Neural crest cell (in vitro differentiated cells): ENCODE measurements at regions not wholly inside any gene's neighbourhood (a gene's known extent, or its start where the extent isn't known, plus 50 kb on each side); places are given as distances from the start of the nearest gene placed in this dataset.

Experiments used
- DNase-seq: peaks from one replicate; pipeline ENCODE4 v3.0.0; 2021; ENCODE audit warnings: low read depth, mixed read lengths, low spot score
- H3K27ac Mint-ChIP-seq: one replicate; pipeline ENCODE4 v1.8.0; 2021; ENCODE audit warnings: mild to moderate bottlenecking, mixed read lengths; ENCODE audit not compliant: unreplicated experiment
- H3K27me3 Mint-ChIP-seq: 2 replicates; pipeline ENCODE4 v1.8.0; 2021; ENCODE audit warnings: low read depth, mild to moderate bottlenecking, mixed read lengths
- H3K36me3 Mint-ChIP-seq: 2 replicates; pipeline ENCODE4 v1.8.0; 2021; ENCODE audit warnings: low read depth, mild to moderate bottlenecking, mixed read lengths
- H3K4me1 Mint-ChIP-seq: 2 replicates; pipeline ENCODE4 v1.8.0; 2021; ENCODE audit warnings: mixed read lengths
- H3K4me3 Mint-ChIP-seq: one replicate; pipeline ENCODE4 v1.8.0; 2021; ENCODE audit warnings: mild to moderate bottlenecking, mixed read lengths
- H3K9me3 Mint-ChIP-seq: 2 replicates; pipeline ENCODE4 v1.8.0; 2021; ENCODE audit warnings: mixed read lengths
- TF ChIP-seq, protein P1 (sequence below): fragments of 200-600 bp; sonication (generic); conservative IDR thresholded peaks from 2 replicates; pipeline ENCODE4 v1.5.0; 2021; ENCODE audit warnings: antibody characterized with exemption, mild to moderate bottlenecking

DNA sequence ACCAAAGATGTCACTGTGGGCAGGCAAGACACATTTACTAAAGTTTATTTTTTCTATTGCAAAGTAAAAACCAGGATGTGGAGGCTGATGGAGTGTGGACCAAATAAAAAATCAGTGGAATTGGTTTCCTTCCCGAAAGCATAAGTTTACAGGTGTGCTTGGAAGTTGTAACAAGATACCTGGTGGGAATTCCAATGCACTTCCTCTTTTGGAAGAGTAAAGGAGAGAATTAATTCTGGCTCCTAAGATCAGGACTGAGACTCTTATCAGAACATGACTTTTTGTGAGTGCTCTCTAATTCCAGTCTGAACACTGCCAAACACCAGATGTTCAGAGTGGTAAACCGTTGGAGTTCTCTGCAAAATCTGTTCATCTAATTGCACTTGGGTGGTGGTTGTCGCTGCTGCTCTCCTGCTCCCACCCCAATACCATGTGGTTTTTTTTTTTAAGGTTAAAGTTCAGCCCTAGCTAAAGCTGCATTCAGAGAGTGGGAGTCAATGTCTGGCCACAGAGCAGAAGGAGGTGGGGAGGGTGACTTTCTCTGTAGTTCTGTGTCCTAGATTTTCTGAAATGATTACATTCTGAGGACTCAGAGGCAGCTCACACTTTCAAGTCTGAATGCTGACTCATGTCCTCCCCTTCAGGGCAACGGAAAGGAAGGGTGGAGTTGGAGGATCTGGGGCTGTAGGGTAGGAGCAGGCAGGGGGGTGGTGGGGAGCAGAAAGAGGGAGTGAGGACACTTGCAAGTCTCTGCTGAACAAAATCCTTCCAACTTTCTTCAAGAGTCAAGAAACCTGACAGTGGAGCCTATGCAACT, 275.8 kb upstream of the PRDM1 start:
- peak overlapping the region; percentile 88 for H3K27ac Mint-ChIP-seq
- H3K4me3 Mint-ChIP-seq: no peak overlapping the region
- no peaks in the 10 kb centered on the region for H3K27me3 Mint-ChIP-seq
- no peaks in the 10 kb centered on the region for H3K36me3 Mint-ChIP-seq
- no peak for DNase-seq
- H3K9me3 Mint-ChIP-seq: peaks cover 12% of the 10 kb centered on the region
- H3K4me1 Mint-ChIP-seq: peaks cover 15% of the 10 kb centered on the region
- TF ChIP-seq, protein P1, sequence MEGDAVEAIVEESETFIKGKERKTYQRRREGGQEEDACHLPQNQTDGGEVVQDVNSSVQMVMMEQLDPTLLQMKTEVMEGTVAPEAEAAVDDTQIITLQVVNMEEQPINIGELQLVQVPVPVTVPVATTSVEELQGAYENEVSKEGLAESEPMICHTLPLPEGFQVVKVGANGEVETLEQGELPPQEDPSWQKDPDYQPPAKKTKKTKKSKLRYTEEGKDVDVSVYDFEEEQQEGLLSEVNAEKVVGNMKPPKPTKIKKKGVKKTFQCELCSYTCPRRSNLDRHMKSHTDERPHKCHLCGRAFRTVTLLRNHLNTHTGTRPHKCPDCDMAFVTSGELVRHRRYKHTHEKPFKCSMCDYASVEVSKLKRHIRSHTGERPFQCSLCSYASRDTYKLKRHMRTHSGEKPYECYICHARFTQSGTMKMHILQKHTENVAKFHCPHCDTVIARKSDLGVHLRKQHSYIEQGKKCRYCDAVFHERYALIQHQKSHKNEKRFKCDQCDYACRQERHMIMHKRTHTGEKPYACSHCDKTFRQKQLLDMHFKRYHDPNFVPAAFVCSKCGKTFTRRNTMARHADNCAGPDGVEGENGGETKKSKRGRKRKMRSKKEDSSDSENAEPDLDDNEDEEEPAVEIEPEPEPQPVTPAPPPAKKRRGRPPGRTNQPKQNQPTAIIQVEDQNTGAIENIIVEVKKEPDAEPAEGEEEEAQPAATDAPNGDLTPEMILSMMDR: no peak

DNA sequence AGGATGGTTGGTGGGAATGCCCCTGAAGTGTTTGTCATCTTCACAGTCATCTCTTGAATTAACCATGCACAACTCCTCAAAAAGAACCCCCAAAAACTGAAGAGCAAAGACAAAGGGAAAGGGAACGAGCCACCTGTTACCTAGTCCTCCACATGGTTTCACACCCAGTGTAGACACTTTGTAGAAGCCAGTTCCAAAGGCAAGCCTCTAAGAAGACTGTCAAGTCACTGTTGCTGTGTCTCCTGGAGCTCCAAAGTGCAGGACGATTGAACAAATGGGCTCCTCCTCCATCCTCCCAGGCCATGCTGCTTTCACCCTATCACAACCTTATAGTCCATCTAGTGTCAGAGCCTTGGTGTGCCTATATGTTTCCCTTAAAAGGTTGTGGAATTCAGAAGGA, 277.6 kb upstream of the PRDM1 start:
- TF ChIP-seq, protein P1: no peak
- peaks cover 15% of the 10 kb centered on the region for H3K4me1 Mint-ChIP-seq
- H3K27ac Mint-ChIP-seq: no peak overlapping the region
- no peak overlapping the region for H3K4me3 Mint-ChIP-seq
- H3K9me3 Mint-ChIP-seq: peaks cover 12% of the 10 kb centered on the region
- no peaks in the 10 kb centered on the region for H3K36me3 Mint-ChIP-seq
- H3K27me3 Mint-ChIP-seq: no peaks in the 10 kb centered on the region
- no peak for DNase-seq

DNA sequence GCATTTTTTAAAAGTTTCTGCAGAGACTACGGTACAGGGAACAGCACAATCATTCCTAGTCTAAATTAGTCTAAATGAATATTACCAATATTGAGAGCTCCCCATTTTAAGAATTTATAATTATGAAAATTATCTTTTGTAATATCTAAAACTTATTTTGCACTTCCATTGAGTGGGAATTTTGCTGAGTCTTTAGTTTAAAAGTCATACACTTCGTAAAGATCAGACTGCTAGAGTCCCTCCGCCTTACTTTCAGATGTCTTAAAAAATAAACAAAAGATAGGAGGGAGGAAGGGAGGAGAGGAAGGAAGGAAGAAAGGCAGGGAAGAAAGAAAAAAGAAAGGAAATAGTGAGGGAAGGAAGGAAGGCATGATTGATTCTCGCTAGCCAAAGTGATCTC, 278.2 kb upstream of the PRDM1 start:
- H3K4me1 Mint-ChIP-seq: peaks cover 15% of the 10 kb centered on the region
- peaks cover 12% of the 10 kb centered on the region for H3K9me3 Mint-ChIP-seq
- H3K36me3 Mint-ChIP-seq: no peaks in the 10 kb centered on the region
- no peaks in the 10 kb centered on the region for H3K27me3 Mint-ChIP-seq
- H3K27ac Mint-ChIP-seq: no peak overlapping the region
- DNase-seq: no peak
- no peak overlapping the region for H3K4me3 Mint-ChIP-seq
- TF ChIP-seq, protein P1: no peak

DNA sequence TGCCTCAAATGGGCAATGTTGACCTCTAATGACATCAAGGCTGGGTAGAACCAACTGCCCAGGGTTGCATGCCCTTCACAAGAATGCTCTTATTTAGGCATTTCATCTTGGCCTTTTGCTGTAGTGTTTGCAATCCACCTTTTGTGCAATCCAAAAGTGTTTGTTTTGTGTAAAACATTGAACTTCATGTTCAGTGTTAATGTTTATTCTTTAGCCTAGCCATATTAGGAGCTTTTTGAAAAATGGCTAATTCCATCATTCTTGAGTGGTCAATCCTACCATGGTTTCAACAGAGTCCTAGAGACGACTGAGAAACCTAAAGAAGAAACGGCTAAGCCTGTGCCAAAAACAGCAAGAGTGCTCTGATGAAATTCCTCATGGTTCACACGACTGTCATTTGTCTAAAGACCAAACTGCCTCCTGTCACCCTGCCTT, 279.6 kb upstream of the PRDM1 start:
- Mint-ChIP-seq H3K4me3 (no peak overlapping the region), H3K27me3 (no peaks in the 10 kb centered on the region), H3K9me3 (peaks cover 8% of the 10 kb centered on the region), H3K36me3 (no peaks in the 10 kb centered on the region), H3K27ac (no peak overlapping the region), H3K4me1 (peaks cover 15% of the 10 kb centered on the region)
- TF ChIP-seq, protein P1: no peak
- DNase-seq: no peak

DNA sequence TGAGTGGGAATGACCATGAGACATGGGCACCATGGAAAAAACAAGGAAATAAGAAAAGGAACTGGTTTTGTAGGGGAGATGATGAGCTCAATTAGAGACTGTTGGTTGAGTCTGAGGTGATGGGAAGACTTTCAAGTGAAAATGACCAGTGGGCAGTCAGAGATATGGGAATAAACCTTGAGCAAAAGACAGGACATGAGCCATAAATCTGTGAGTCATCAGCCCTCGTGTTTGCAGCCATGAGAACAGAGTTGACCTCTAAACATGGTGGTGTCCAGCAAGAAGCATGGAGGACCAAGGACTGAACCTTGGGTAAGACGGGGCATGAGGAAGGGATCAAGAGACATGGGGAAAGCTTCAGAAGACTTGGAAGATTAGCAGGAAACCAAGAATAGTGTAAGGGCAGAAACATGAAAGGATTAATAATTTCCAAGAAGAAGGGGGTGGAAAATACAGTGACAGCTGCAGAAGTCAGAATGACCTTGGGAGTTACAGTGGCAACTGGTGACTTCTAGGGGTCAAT, 280.6 kb upstream of the PRDM1 start:
- no peak overlapping the region for H3K4me3 Mint-ChIP-seq
- peaks cover 8% of the 10 kb centered on the region for H3K9me3 Mint-ChIP-seq
- no peak for DNase-seq
- H3K27me3 Mint-ChIP-seq: no peaks in the 10 kb centered on the region
- H3K36me3 Mint-ChIP-seq: no peaks in the 10 kb centered on the region
- H3K4me1 Mint-ChIP-seq: peaks cover 12% of the 10 kb centered on the region
- TF ChIP-seq, protein P1: no peak
- no peak overlapping the region for H3K27ac Mint-ChIP-seq
